GM23338 (cell line): ENCODE measurements at regions not wholly inside any gene's neighbourhood (a gene's known extent, or its start where the extent isn't known, plus 50 kb on each side); places are given as distances from the start of the nearest gene placed in this dataset.
A peak's percentile ranks its signal among the peaks of the same experiment; 100 is the strongest.

Experiments used
- ATAC-seq: fragments of 200-7000 bp; cut with Tn5 transposase; 3 replicates; pipeline ENCODE4 v1.9.1; 2020
- DNase-seq: peaks from one replicate; pipeline ENCODE4 v3.0.0-alpha.2; 2015; ENCODE audit warnings: low spot score
- H2AFZ ChIP-seq: fragments of 200-600 bp; sonication (generic); 2 replicates; pipeline ENCODE4 v1.8.0; 2016; ENCODE audit warnings: antibody characterized with exemption, mild to moderate bottlenecking, moderate library complexity
- H3F3A ChIP-seq: fragments of 200-600 bp; sonication (generic); replicated peaks from 2 replicates; pipeline ENCODE4 v1.8.0; 2017; ENCODE audit warnings: antibody characterized with exemption, mixed run types, low read depth
- H3K27ac ChIP-seq: fragments of 200-600 bp; sonication (generic); 2 replicates; pipeline ENCODE4 v1.6.1; 2016; ENCODE audit warnings: low read depth
- H3K27me3 ChIP-seq: fragments of 200-600 bp; sonication (generic); 2 replicates; pipeline ENCODE4 v1.8.0; 2016; ENCODE audit warnings: mild to moderate bottlenecking, mixed run types, moderate library complexity; ENCODE audit not compliant: insufficient read depth
- H3K36me3 ChIP-seq: fragments of 200-600 bp; sonication (generic); 2 replicates; pipeline ENCODE4 v1.8.0; 2016; ENCODE audit warnings: mild to moderate bottlenecking; ENCODE audit not compliant: insufficient read depth
- H3K4me1 ChIP-seq: fragments of 200-600 bp; sonication (generic); 2 replicates; pipeline ENCODE4 v1.8.0; 2016; ENCODE audit warnings: mild to moderate bottlenecking, moderate library complexity; ENCODE audit not compliant: insufficient read depth
- H3K4me2 ChIP-seq: fragments of 200-600 bp; sonication (generic); 2 replicates; pipeline ENCODE4 v1.7.1; 2017; ENCODE audit warnings: mixed run types
- H3K4me3 ChIP-seq: fragments of 200-600 bp; sonication (generic); 2 replicates; pipeline ENCODE4 v1.6.1; 2016; ENCODE audit warnings: mixed run types
- H3K79me2 ChIP-seq: fragments of 200-600 bp; sonication (generic); replicated peaks from 2 replicates; pipeline ENCODE4 v1.8.0; 2017; ENCODE audit warnings: mild to moderate bottlenecking; ENCODE audit not compliant: insufficient read depth
- H3K9me2 ChIP-seq: fragments of 200-600 bp; sonication (generic); 2 replicates; pipeline ENCODE4 v1.8.0; 2017; ENCODE audit not compliant: insufficient read depth
- H4K20me1 ChIP-seq: fragments of 200-600 bp; sonication (generic); replicated peaks from 2 replicates; pipeline ENCODE4 v1.8.0; 2017; ENCODE audit warnings: mild to moderate bottlenecking; ENCODE audit not compliant: insufficient read depth
- H3K27ac Mint-ChIP-seq: 2 replicates; pipeline ENCODE4 v1.8.0; 2020; ENCODE audit warnings: inconsistent platforms, mild to moderate bottlenecking, moderate library complexity, mixed read lengths
- H3K27me3 Mint-ChIP-seq: 3 replicates; pipeline ENCODE4 v1.8.0; 2022; ENCODE audit warnings: low read depth, mild to moderate bottlenecking, moderate library complexity, mixed read lengths, inconsistent platforms; ENCODE audit not compliant: insufficient read depth, poor library complexity
- H3K36me3 Mint-ChIP-seq: 3 replicates; pipeline ENCODE4 v1.8.0; 2021; ENCODE audit warnings: low read depth, mild to moderate bottlenecking, inconsistent platforms, moderate library complexity, mixed read lengths
- H3K4me1 Mint-ChIP-seq: 3 replicates; pipeline ENCODE4 v1.8.0; 2020; ENCODE audit warnings: mild to moderate bottlenecking, inconsistent platforms, mixed read lengths
- H3K4me3 Mint-ChIP-seq: 3 replicates; pipeline ENCODE4 v1.8.0; 2021; ENCODE audit warnings: moderate library complexity, mild to moderate bottlenecking, inconsistent platforms, mixed read lengths
- H3K9me3 Mint-ChIP-seq: 3 replicates; pipeline ENCODE4 v1.8.0; 2020; ENCODE audit warnings: moderate library complexity, mild to moderate bottlenecking, inconsistent platforms, mixed read lengths
- CTCF ChIP-seq, 2 experiments: fragments of 200-600 bp in 1 of 2; sonication (generic) in 1 of 2; conservative IDR thresholded peaks; 2 replicates each; pipeline versions ENCODE4 v1.5.1 to v1.6.1; 2016 to 2017; ENCODE audit warnings: antibody characterized with exemption in 2 of 2, low read depth in 2 of 2, mild to moderate bottlenecking in 2 of 2, moderate library complexity in 1 of 2
- ETS1 ChIP-seq: IDR thresholded peaks from 2 replicates; pipeline ENCODE4 v1.6.1; 2016; ENCODE audit warnings: antibody characterized with exemption
- EZH2 ChIP-seq: fragments of 200-600 bp; sonication (generic); IDR thresholded peaks from one replicate; pipeline ENCODE4 v1.8.0; 2017; ENCODE audit warnings: antibody characterized with exemption, mild to moderate bottlenecking, low read depth; ENCODE audit not compliant: unreplicated experiment
- JUNB ChIP-seq: IDR thresholded peaks from one replicate; pipeline ENCODE4 v1.6.1; 2016; ENCODE audit warnings: antibody characterized with exemption; ENCODE audit not compliant: unreplicated experiment
- REST ChIP-seq: IDR thresholded peaks from one replicate; pipeline ENCODE4 v1.6.1; 2018; ENCODE audit warnings: antibody characterized with exemption; ENCODE audit not compliant: unreplicated experiment
- ZNF462 ChIP-seq: fragments of 250-450 bp; sonication (Bioruptor Pico); IDR thresholded peaks from 2 replicates; pipeline ENCODE4 v1.5.0; 2020; ENCODE audit warnings: mild to moderate bottlenecking, moderate library complexity

- peaks cover 3% of the 10 kb centered on the region; the same call in 1 of the 3 replicates for H3K4me1 Mint-ChIP-seq
- H3K9me3 Mint-ChIP-seq, result peaks cover 6% of the 10 kb centered on the region; the same call in 2 of the 3 replicates
- Histone ChIP-seq H3K4me3 (no peak overlapping the region), H3K36me3 (no peaks in the 10 kb centered on the region), H4K20me1 (no peaks in the 10 kb centered on the region), H3K79me2 (no peaks in the 10 kb centered on the region), H3K27me3 (no peaks in the 10 kb centered on the region), H3F3A (no peaks in the 10 kb centered on the region), H3K9me2 (peaks cover 5% of the 10 kb centered on the region; the same call in 1 of the 2 replicates), H3K4me2 (no peak overlapping the region), H2AFZ (no peak overlapping the region), H3K27ac (no peak overlapping the region), H3K4me1 (no peaks in the 10 kb centered on the region)
- peak; percentile 53 for ATAC-seq
- TF ChIP-seq JUNB, result no peak
- H3K27me3 Mint-ChIP-seq, result peaks cover 2% of the 10 kb centered on the region
- no peak overlapping the region for H3K4me3 Mint-ChIP-seq
- H3K27ac Mint-ChIP-seq, result no peak overlapping the region
- DNase-seq, result no peak
- no peaks in the 10 kb centered on the region for H3K36me3 Mint-ChIP-seq
These were observed 287.7 kb downstream of the FOXL1 start for GRCh38 chr16:86865851-86866662.

GRCh38 chr16:86866986-86867722 lies 288.8 kb downstream of the FOXL1 start:
- H3K4me1 ChIP-seq, result no peaks in the 10 kb centered on the region
- no peaks in the 10 kb centered on the region for H3K27me3 ChIP-seq
- ATAC-seq (no peak), DNase-seq (no peak)
- no peaks in the 10 kb centered on the region for H3K9me2 ChIP-seq
- H2AFZ ChIP-seq, result no peak overlapping the region
- no peak overlapping the region for H3K4me3 ChIP-seq
- H3K4me1 Mint-ChIP-seq, result peaks cover 3% of the 10 kb centered on the region; the same call in 1 of the 3 replicates
- H3K27me3 Mint-ChIP-seq, result peaks cover 2% of the 10 kb centered on the region
- no peak overlapping the region for H3K27ac Mint-ChIP-seq
- no peak overlapping the region for H3K27ac ChIP-seq
- no peaks in the 10 kb centered on the region for H3K79me2 ChIP-seq
- no peaks in the 10 kb centered on the region for H4K20me1 ChIP-seq
- no peak overlapping the region for H3K4me3 Mint-ChIP-seq
- H3F3A ChIP-seq, result no peaks in the 10 kb centered on the region
- peaks cover 6% of the 10 kb centered on the region; the same call in 2 of the 3 replicates for H3K9me3 Mint-ChIP-seq
- H3K4me2 ChIP-seq, result no peak overlapping the region
- H3K36me3 Mint-ChIP-seq, result no peaks in the 10 kb centered on the region
- no peaks in the 10 kb centered on the region for H3K36me3 ChIP-seq
- TF ChIP-seq ETS1 (no peak), REST (no peak), EZH2 (no peak), ZNF462 (CRISPR knock-in tag) (no peak), CTCF (conservative IDR thresholded peaks at IDR 0.05; ENCODE audit: low read depth in 2 of 2) (no peak)
